AG04449 (cell line): ENCODE measurements at regions not wholly inside any gene's neighbourhood (a gene's known extent, or its start where the extent isn't known, plus 50 kb on each side); places are given as distances from the start of the nearest gene placed in this dataset.
A peak's percentile ranks its signal among the peaks of the same experiment; 100 is the strongest.

Experiments used
- CTCF ChIA-PET: fragments of 350-600 bp; formaldehyde crosslinking; extraction: SDS; loops from one replicate; lab custom pipeline; 2021; ENCODE audit warnings: antibody characterized with exemption; lab: Yijun Ruan, JAX
- POLR2A ChIA-PET: fragments of 400-600, 350-600 bp; formaldehyde crosslinking; extraction: SDS; loops from one replicate; lab custom pipeline; 2020; ENCODE audit warnings: antibody characterized with exemption, inconsistent platforms; lab: Yijun Ruan, JAX
- DNase-seq: peaks from one replicate; pipeline ENCODE4 v3.0.0-alpha.2; 2010; ENCODE audit warnings: low read depth, low spot score
- H3K4me3 ChIP-seq: 2 replicates; pipeline ENCODE4 v1.5.1; 2011; ENCODE audit warnings: low read depth, mild to moderate bottlenecking, control low read depth, low read length
- CTCF ChIP-seq: IDR thresholded peaks from one replicate; pipeline ENCODE4 v1.5.1; 2011; ENCODE audit warnings: mild to moderate bottlenecking, moderate library complexity, low read length, control low read depth, inconsistent platforms; ENCODE audit not compliant: insufficient read depth; ENCODE audit errors: missing control alignments

GRCh38 chr20:60224914-60225313, 266.7 kb downstream of the CDH26 start:
- no peak overlapping the region for H3K4me3 ChIP-seq
- no peak for DNase-seq
- POLR2A ChIA-PET, result no interaction called here
- CTCF ChIA-PET, result interaction anchor here (1.2 to 4.2 kb wide), 2 partner anchors 14 to 40 kb away, joined by 4 to 24 read pairs; no protein-coding TSS in a partner anchor
- peak; percentile 47 for TF ChIP-seq CTCF

GRCh38 chr20:60228255-60228654, 270.0 kb downstream of the CDH26 start:
- H3K4me3 ChIP-seq, result no peak overlapping the region
- ChIA-PET POLR2A (no interaction called here), CTCF (interaction anchor here (0.7 to 2.3 kb wide), 6 partner anchors 17 to 280 kb away, joined by 3 to 8 read pairs (median 3); no protein-coding TSS in a partner anchor)
- no peak for TF ChIP-seq CTCF
- no peak for DNase-seq

GRCh38 chr20:60232380-60232779, 274.2 kb downstream of the CDH26 start:
- no peak overlapping the region for H3K4me3 ChIP-seq
- TF ChIP-seq CTCF, result no peak
- no peak for DNase-seq
- ChIA-PET POLR2A (no interaction called here), CTCF (interaction anchor here (1.4 to 1.5 kb wide), 2 partner anchors 21 to 175 kb away, joined by 4 to 6 read pairs; no protein-coding TSS in a partner anchor)

- DNase-seq, result no peak
- TF ChIP-seq CTCF, result no peak
- no peak overlapping the region for H3K4me3 ChIP-seq
- POLR2A ChIA-PET, result no interaction called here
- CTCF ChIA-PET, result interaction anchor here (1.4 to 1.5 kb wide), 2 partner anchors 22 to 176 kb away, joined by 4 to 6 read pairs; no protein-coding TSS in a partner anchor
Measured at GRCh38 chr20:60233018-60233630, 274.9 kb downstream of the CDH26 start.

- POLR2A ChIA-PET, result no interaction called here
- CTCF ChIA-PET, result interaction anchor here (1.1 to 1.2 kb wide), 2 partner anchors 26 to 180 kb away, joined by 3 read pairs; no protein-coding TSS in a partner anchor
- DNase-seq, result peak; percentile 37
- TF ChIP-seq CTCF, result no peak
- no peak overlapping the region for H3K4me3 ChIP-seq
Measured at GRCh38 chr20:60236613-60237012, 278.4 kb downstream of the CDH26 start.

GRCh38 chr20:60237981-60238380, 279.8 kb downstream of the CDH26 start:
- ChIA-PET POLR2A (no interaction called here), CTCF (interaction anchor here (0.9 kb wide), 1 partner anchor 27 kb away, joined by 3 read pairs; no protein-coding TSS in a partner anchor)
- no peak overlapping the region for H3K4me3 ChIP-seq
- no peak for TF ChIP-seq CTCF
- no peak for DNase-seq
